ENCODE measurements at regions not wholly inside any gene's neighbourhood (a gene's known extent, or its start where the extent isn't known, plus 50 kb on each side); places are given as distances from the start of the nearest gene placed in this dataset.

DNA sequence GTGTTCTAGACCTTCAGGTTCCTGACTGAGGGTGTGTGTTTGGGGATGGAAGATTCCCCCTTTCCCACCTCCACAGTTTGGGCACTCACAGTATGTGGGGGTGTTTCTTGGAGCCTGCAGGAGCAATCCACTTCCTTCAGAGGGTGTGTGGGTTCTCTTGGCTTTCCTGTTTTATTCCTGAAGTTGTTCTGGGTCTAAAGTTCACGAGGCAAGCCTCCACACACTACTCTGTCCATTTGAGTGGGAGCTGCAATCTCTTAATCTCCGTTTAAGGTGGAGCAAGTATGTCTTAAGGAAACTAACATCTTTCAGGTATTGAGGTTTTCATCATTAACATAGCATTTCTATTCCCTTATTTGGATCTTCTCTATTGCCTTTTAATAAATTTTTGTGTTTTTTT is 141.8 kb downstream of the TENT5C start:
- Histone ChIP-seq H3K9me3 (ENCODE audit: control insufficient read depth, insufficient read depth, low read length) (no peaks in the 10 kb centered on the region), H3K27ac (ENCODE audit: low read depth, low read length) (no peak overlapping the region), H3K4me3 (ENCODE audit: low read depth, low read length) (no peak overlapping the region), H3K4me1 (ENCODE audit: control insufficient read depth, insufficient read depth, low read length) (no peaks in the 10 kb centered on the region), H3K36me3 (ENCODE audit: control insufficient read depth, insufficient read depth, low read length) (no peaks in the 10 kb centered on the region), H3K27me3 (ENCODE audit: control insufficient read depth, insufficient read depth, low read length) (no peaks in the 10 kb centered on the region)
- WGBS (ENCODE audit: insufficient coverage), result 80% methylated on average over 1 of the region's 2 CpGs
- DNase-seq (ENCODE audit: low read depth in 4 of 6, low spot score in 6 of 6), result no peak

DNA sequence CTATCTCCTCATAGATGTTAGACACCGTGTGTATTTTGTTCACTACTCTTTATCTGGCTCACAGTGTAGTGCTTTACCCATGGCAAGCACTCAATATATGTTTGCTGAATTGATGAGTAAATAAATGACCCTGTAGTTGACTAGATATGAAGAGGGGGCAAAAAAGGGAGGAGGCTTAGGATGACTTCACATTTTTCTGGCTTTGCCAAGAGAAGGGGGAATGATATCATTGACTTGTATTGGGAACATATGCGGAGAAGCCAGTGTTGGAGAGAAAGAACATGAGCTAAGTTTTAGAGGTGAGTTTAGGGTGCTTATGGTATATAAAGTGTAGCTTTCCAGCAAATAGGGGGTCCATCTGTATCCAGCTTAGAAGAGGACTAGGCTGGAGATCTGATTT is 145.5 kb downstream of the TENT5C start:
- no peaks in the 10 kb centered on the region for H3K9me3 ChIP-seq (ENCODE audit: control insufficient read depth, insufficient read depth, low read length)
- WGBS (ENCODE audit: insufficient coverage), result 100% methylated on average over 1 of the region's 2 CpGs
- no peaks in the 10 kb centered on the region for H3K36me3 ChIP-seq (ENCODE audit: control insufficient read depth, insufficient read depth, low read length)
- DNase-seq (ENCODE audit: low read depth in 4 of 6, low spot score in 6 of 6), result no peak
- no peaks in the 10 kb centered on the region for H3K4me1 ChIP-seq (ENCODE audit: control insufficient read depth, insufficient read depth, low read length)
- H3K27me3 ChIP-seq (ENCODE audit: control insufficient read depth, insufficient read depth, low read length), result no peaks in the 10 kb centered on the region
- H3K27ac ChIP-seq (ENCODE audit: low read depth, low read length), result no peak overlapping the region
- no peak overlapping the region for H3K4me3 ChIP-seq (ENCODE audit: low read depth, low read length)

DNA sequence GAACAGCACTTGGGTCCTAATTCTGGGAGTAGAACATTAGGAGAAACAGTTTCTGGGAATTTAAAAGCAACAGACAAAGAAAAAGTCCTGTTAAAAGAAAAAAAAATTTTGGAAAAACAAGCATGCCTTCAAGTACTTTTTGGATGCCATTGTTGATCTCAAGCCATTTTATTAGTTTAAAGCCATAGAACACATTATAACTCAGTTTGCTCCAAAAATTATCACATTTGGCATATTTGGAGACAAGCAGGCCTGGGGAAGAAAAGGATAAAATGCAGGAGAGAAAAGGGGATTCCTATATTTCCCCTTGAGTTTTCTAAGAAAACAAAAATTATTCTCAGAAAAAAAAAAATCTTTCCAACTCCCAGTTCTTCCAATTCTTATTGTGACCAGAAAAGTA is 146.8 kb downstream of the TENT5C start:
- Histone ChIP-seq H3K27ac (ENCODE audit: low read depth, low read length) (no peak overlapping the region), H3K36me3 (ENCODE audit: control insufficient read depth, insufficient read depth, low read length) (no peaks in the 10 kb centered on the region), H3K27me3 (ENCODE audit: control insufficient read depth, insufficient read depth, low read length) (no peaks in the 10 kb centered on the region), H3K4me3 (ENCODE audit: low read depth, low read length) (no peak overlapping the region), H3K4me1 (ENCODE audit: control insufficient read depth, insufficient read depth, low read length) (no peaks in the 10 kb centered on the region), H3K9me3 (ENCODE audit: control insufficient read depth, insufficient read depth, low read length) (no peaks in the 10 kb centered on the region)
- no peak for DNase-seq (ENCODE audit: low read depth in 4 of 6, low spot score in 6 of 6)

DNA sequence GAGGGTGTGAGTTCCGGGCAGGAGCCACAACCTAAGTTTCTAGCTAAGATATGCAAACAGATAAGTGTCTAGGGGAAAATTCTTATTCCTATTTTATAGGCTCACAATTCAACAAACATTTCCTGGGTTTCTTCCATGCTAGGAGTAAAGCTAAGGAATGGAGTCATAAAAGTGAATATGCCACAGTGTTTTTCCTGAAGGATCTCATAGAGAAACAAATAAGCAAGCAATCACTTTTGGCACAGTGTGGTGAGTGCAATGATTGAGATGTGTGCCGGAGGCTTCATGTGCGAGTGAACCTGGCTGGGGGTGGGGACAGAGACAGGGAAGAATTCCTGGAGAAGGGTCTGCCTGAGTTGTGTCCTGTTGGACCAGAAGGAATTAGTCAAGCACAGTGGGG is 147.4 kb downstream of the TENT5C start:
- H3K36me3 ChIP-seq (ENCODE audit: control insufficient read depth, insufficient read depth, low read length), result no peaks in the 10 kb centered on the region
- H3K27me3 ChIP-seq (ENCODE audit: control insufficient read depth, insufficient read depth, low read length), result no peaks in the 10 kb centered on the region
- no peaks in the 10 kb centered on the region for H3K9me3 ChIP-seq (ENCODE audit: control insufficient read depth, insufficient read depth, low read length)
- 71% methylated on average over 1 of the region's 3 CpGs for WGBS (ENCODE audit: insufficient coverage)
- H3K4me3 ChIP-seq (ENCODE audit: low read depth, low read length), result no peak overlapping the region
- H3K27ac ChIP-seq (ENCODE audit: low read depth, low read length), result no peak overlapping the region
- DNase-seq (ENCODE audit: low read depth in 4 of 6, low spot score in 6 of 6), result no peak
- H3K4me1 ChIP-seq (ENCODE audit: control insufficient read depth, insufficient read depth, low read length), result no peaks in the 10 kb centered on the region

DNA sequence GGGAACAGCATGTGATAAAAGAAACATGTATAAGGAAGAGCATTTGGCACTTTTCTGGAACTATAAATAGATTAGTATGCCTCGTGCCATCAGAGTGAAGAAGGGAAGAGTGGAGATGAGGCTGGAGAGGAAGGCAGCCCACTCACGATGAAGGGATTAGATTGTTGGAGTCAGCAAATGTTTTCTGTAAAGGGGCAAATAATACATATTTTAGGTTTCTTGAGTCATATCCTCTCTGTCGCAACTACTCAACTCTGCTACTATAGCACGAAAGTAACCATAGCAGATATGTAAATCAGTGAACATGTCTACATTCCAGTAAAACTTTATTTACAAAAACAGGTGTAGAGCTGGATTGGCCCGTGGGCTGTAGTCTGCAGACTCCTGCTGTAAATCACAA is 147.8 kb downstream of the TENT5C start:
- H3K4me3 ChIP-seq (ENCODE audit: low read depth, low read length), result no peak overlapping the region
- no peak for DNase-seq (ENCODE audit: low read depth in 4 of 6, low spot score in 6 of 6)
- H3K27ac ChIP-seq (ENCODE audit: low read depth, low read length), result no peak overlapping the region
- 50% methylated on average over 1 of the region's 5 CpGs for WGBS (ENCODE audit: insufficient coverage)
- no peaks in the 10 kb centered on the region for H3K27me3 ChIP-seq (ENCODE audit: control insufficient read depth, insufficient read depth, low read length)
- peaks cover 3% of the 10 kb centered on the region for H3K4me1 ChIP-seq (ENCODE audit: control insufficient read depth, insufficient read depth, low read length)
- H3K9me3 ChIP-seq (ENCODE audit: control insufficient read depth, insufficient read depth, low read length), result no peaks in the 10 kb centered on the region
- no peaks in the 10 kb centered on the region for H3K36me3 ChIP-seq (ENCODE audit: control insufficient read depth, insufficient read depth, low read length)

DNA sequence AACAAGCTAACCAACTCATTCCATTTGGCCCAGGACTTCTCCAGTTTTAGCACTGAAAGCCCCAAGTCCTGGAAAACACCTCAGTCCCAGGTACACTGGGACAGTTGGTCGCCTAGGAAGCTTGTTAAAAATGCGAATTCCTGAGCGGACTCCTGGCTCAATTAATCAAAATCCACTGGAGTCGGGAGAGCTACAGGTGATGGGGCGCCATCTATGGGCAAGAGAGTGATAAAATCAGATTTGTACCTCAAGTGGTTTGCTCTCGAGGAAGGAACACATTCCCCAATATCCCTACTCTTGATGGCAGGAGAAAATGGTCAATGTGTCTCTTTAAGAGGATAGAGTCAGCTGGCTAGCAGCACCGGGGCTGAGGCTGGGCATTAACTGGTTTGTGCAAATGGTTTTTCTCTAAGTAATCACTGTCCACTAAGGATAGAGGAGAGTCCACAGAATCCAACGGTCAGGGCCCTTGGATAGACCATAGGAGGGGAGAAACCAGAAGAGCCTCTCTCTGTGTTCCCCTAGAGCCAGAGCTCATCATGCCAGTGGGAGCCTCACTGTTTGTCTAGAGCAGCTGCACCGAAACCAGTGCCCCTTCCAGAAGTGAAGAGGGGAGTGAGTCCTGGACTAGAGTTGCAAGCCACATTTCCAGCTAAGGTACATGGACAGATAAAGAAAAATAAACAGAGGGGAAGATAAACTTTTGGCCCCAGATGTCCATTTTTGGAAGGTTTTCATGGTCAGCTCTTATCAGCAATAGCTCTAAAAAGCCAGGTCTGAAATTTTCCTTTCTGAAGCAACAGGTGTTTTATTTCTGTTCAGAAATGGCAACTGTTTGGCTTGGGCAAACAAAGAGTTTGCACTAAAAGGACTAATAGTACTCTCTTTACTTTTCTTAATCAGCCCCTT is 148.5 kb downstream of the TENT5C start:
- Histone ChIP-seq H3K4me3 (ENCODE audit: low read depth, low read length) (no peak overlapping the region), H3K36me3 (ENCODE audit: control insufficient read depth, insufficient read depth, low read length) (no peaks in the 10 kb centered on the region), H3K9me3 (ENCODE audit: control insufficient read depth, insufficient read depth, low read length) (no peaks in the 10 kb centered on the region), H3K27ac (ENCODE audit: low read depth, low read length) (no peak overlapping the region), H3K27me3 (ENCODE audit: control insufficient read depth, insufficient read depth, low read length) (no peaks in the 10 kb centered on the region), H3K4me1 (ENCODE audit: control insufficient read depth, insufficient read depth, low read length) (peaks cover 8% of the 10 kb centered on the region)
- WGBS (ENCODE audit: insufficient coverage), result 37% methylated on average over 5 of the region's 9 CpGs
- DNase-seq (ENCODE audit: low read depth in 4 of 6, low spot score in 6 of 6), result peak in 5 of 6 donors; percentile 9 to 76 (median 11)

DNA sequence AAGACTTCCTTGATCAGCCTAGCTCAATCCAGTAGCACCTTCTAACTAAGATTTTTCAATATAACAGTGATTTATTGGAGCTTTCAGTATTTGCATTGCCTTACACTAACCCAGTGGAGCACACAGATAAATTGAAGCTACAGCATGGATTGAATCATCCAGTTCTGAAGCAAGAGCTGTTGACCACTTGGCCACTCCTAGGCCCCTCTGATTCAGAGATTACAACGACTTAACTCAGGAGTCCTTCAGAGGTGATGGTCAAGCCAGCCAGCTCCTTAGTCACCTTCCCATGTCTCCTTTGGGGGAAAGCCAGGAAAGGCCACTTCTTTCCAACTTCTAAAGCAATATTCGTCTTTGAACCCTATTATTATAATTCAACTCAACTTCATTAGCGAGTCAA is 151.8 kb downstream of the TENT5C start:
- no peak overlapping the region for H3K4me3 ChIP-seq (ENCODE audit: low read depth, low read length)
- H3K9me3 ChIP-seq (ENCODE audit: control insufficient read depth, insufficient read depth, low read length), result no peaks in the 10 kb centered on the region
- WGBS (ENCODE audit: insufficient coverage), result 61% methylated on average over 2 of the region's 3 CpGs
- no peaks in the 10 kb centered on the region for H3K36me3 ChIP-seq (ENCODE audit: control insufficient read depth, insufficient read depth, low read length)
- no peaks in the 10 kb centered on the region for H3K27me3 ChIP-seq (ENCODE audit: control insufficient read depth, insufficient read depth, low read length)
- peaks cover 8% of the 10 kb centered on the region for H3K4me1 ChIP-seq (ENCODE audit: control insufficient read depth, insufficient read depth, low read length)
- H3K27ac ChIP-seq (ENCODE audit: low read depth, low read length), result no peak overlapping the region
- DNase-seq (ENCODE audit: low read depth in 4 of 6, low spot score in 6 of 6), result no peak

DNA sequence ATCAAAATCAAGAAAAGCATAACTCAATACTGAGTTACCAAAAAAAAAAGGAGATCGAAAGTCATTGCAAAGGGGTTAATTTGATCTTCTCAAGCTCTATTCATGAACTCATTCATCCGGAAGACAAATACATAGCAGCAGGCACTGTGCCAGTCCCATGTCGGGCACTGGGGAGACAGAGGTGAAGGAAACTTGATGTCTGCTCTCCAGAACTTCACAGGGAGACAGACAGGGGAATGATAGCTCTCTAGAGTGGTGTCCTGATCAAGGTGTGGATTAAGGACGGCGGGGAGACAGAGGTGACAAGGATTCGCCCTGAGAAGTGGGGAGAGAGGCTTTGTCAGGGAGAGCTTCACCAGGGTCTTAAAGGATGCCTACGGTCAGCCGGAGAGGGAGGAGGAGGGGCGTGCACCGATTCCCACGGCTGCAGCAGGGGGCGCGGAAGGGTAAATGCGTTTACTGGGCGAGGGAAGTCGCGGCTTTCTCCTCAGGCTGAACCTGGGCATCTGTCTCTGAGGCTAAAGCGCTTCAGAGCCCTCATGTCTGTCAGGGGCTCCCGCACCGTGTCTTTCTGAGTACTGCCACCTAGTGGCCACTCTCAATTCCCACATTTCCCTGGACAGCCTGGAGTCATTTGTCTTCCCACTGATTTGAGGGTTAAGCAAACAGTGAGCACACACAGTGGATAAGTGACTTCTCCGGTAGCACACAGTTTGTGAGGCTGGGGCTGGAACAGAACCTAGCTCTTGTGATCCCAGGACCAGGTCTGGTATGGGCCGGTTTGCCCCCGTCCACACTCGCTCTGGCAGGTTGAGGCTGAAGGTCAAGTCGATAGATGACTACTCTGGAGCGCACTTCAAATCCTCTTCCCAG is 152.8 kb downstream of the TENT5C start:
- Histone ChIP-seq H3K4me3 (ENCODE audit: low read depth, low read length) (peak overlapping the region; percentile 48), H3K27me3 (ENCODE audit: control insufficient read depth, insufficient read depth, low read length) (no peaks in the 10 kb centered on the region), H3K9me3 (ENCODE audit: control insufficient read depth, insufficient read depth, low read length) (no peaks in the 10 kb centered on the region), H3K36me3 (ENCODE audit: control insufficient read depth, insufficient read depth, low read length) (no peaks in the 10 kb centered on the region), H3K4me1 (ENCODE audit: control insufficient read depth, insufficient read depth, low read length) (peaks cover 8% of the 10 kb centered on the region), H3K27ac (ENCODE audit: low read depth, low read length) (no peak overlapping the region)
- WGBS (ENCODE audit: insufficient coverage), result 1% methylated on average over 18 of the region's 26 CpGs
- peak; percentile 54 to 94 (median 64) for DNase-seq (ENCODE audit: low read depth in 4 of 6, low spot score in 6 of 6)

DNA sequence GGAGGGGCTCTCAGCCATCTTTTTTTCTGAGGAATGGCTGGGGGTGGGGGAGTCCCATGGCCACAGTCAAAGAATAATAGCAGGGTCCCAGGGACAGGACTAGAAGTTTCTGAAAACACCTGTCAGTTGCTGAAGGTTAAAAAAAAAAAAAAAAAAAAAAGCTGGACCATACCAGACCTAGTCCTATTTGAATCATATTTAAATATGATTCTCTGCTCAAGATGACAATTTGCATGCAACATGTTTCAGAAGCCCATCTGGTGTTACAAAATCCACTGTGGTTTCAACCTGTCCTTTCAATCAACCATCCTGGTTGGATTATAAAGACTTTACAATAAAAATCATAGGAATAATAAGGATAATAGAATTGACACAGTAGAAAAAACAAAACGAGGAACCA is 153.7 kb downstream of the TENT5C start:
- WGBS (ENCODE audit: insufficient coverage), result no CpG with 5 or more reads among the region's 1 CpG
- no peak for DNase-seq (ENCODE audit: low read depth in 4 of 6, low spot score in 6 of 6)
- peaks cover 8% of the 10 kb centered on the region for H3K4me1 ChIP-seq (ENCODE audit: control insufficient read depth, insufficient read depth, low read length)

More for the DNA sequence above, 153.7 kb downstream of the TENT5C start:
- Histone ChIP-seq H3K4me3 (ENCODE audit: low read depth, low read length) (no peak overlapping the region), H3K27me3 (ENCODE audit: control insufficient read depth, insufficient read depth, low read length) (no peaks in the 10 kb centered on the region), H3K9me3 (ENCODE audit: control insufficient read depth, insufficient read depth, low read length) (no peaks in the 10 kb centered on the region), H3K36me3 (ENCODE audit: control insufficient read depth, insufficient read depth, low read length) (no peaks in the 10 kb centered on the region), H3K27ac (ENCODE audit: low read depth, low read length) (no peak overlapping the region)
